ENCODE measurements at regions not wholly inside any gene's neighbourhood (a gene's known extent, or its start where the extent isn't known, plus 50 kb on each side); places are given as distances from the start of the nearest gene placed in this dataset.

DNA sequence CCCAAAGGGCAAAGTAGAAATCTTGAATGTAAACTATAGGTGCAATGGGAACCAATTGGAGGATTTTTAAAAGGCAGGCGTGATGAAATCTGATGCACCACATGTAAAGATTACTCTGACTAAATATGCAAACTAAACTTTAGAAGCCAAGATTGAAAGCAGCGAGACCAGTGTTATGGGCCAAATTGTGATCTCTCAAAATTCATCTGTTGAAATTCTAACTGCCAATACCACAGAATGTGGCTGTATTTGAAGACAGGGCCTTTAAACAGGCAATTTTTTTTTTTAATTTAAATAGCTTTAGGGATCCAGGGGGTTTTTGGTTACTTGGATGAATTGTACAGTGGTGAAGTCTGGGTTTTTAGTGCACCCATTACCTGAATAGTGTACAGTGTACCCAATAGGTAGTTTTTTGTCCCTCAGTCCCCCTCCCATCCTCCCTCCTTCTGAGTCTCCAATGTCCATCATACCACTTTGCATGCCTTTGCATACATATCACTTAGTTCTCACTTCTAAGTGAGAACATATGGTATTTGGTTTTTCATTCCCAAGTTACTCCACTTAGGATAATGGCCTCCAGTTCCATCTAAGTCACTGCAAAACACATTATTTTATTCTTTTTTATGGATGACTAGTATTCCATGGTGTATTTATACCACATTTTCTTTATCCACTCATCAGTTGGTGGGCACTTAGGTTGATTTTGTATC lies 69.7 kb downstream of the DRD1 start:
- no TSS peak for BruUV-seq (replicated peaks)
- ChIA-PET POLR2A (interaction anchor here (0.7 kb wide), 1 partner anchor 1295 kb away, joined by 3 read pairs; no protein-coding TSS in a partner anchor), CTCF (no interaction called here)
- Mint-ChIP-seq H3K4me1 (ENCODE audit: insufficient read depth, unreplicated experiment) (peaks cover 14% of the 10 kb centered on the region), H3K27me3 (ENCODE audit: insufficient read depth, unreplicated experiment) (peaks cover 79% of the 10 kb centered on the region), H3K9me3 (ENCODE audit: unreplicated experiment) (no peaks in the 10 kb centered on the region), H3K27ac (ENCODE audit: low read depth, unreplicated experiment) (no peak overlapping the region), H3K36me3 (ENCODE audit: insufficient read depth, unreplicated experiment) (no peaks in the 10 kb centered on the region), H3K4me3 (ENCODE audit: unreplicated experiment) (no peak overlapping the region)
- intact Hi-C loops (cut with micrococcal nuclease): no loop called here
- DNase-seq (ENCODE audit: unreplicated experiment): no peak
- TF ChIP-seq CTCF (IDR thresholded peaks at IDR 0.05; ENCODE audit: unreplicated experiment): no peak

DNA sequence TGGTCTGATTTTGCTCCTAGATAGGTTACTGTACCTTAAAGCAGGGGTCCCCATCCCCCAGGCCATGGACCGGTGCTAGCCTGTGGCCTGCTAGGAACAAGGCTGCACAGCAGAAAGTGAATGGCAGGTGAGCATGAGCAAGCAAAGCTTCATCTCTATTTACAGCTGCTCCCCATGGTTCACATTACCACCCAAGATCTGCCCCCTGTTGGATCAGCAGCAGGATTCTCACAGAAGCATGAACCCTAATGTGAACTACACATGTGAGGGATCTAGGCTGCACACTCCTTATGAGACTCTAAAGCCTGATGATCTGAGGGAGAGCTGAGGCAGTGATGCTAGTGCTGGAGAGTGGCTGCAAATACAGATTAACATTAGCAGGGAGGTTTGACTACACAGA lies 78.1 kb downstream of the DRD1 start:
- DNase-seq (ENCODE audit: unreplicated experiment): no peak
- Mint-ChIP-seq H3K4me3 (ENCODE audit: unreplicated experiment) (no peak overlapping the region), H3K9me3 (ENCODE audit: unreplicated experiment) (no peaks in the 10 kb centered on the region), H3K4me1 (ENCODE audit: insufficient read depth, unreplicated experiment) (no peaks in the 10 kb centered on the region), H3K27me3 (ENCODE audit: insufficient read depth, unreplicated experiment) (peaks cover 68% of the 10 kb centered on the region), H3K36me3 (ENCODE audit: insufficient read depth, unreplicated experiment) (no peaks in the 10 kb centered on the region), H3K27ac (ENCODE audit: low read depth, unreplicated experiment) (no peak overlapping the region)
- intact Hi-C loops (cut with micrococcal nuclease): no loop called here
- ChIA-PET CTCF (interaction anchor here (0.6 to 1.8 kb wide), 3 partner anchors 11 to 95 kb away, joined by 3 to 5 read pairs (median 5); no protein-coding TSS in a partner anchor), POLR2A (no interaction called here)
- no peak for TF ChIP-seq CTCF (IDR thresholded peaks at IDR 0.05; ENCODE audit: unreplicated experiment)
- no TSS peak for BruUV-seq (replicated peaks)

DNA sequence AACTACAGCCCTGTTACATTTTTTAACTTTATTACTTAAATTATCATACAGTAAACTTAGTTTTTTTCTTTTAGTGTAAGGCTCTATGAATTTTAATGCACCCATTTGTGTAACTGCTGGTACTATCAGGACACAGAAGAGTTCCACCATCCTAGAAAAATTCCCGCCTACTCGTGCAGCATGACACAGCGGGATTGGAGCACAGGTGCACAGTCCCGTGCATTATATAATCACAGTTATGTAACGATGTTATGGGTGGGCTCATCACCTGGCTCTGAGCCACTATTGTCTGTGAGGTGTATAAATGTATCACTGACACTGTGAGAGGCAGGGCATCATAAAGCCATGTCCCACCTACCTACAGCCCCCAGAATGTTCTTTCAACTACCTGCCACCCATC lies 80.7 kb downstream of the DRD1 start:
- no peaks in the 10 kb centered on the region for H3K4me1 Mint-ChIP-seq (ENCODE audit: insufficient read depth, unreplicated experiment)
- DNase-seq (ENCODE audit: unreplicated experiment): no peak
- no peak overlapping the region for H3K4me3 Mint-ChIP-seq (ENCODE audit: unreplicated experiment)
- no TSS peak for BruUV-seq (replicated peaks)
- H3K9me3 Mint-ChIP-seq (ENCODE audit: unreplicated experiment): no peaks in the 10 kb centered on the region
- H3K27ac Mint-ChIP-seq (ENCODE audit: low read depth, unreplicated experiment): no peak overlapping the region
- POLR2A ChIA-PET: no interaction called here
- H3K27me3 Mint-ChIP-seq (ENCODE audit: insufficient read depth, unreplicated experiment): peaks cover 71% of the 10 kb centered on the region
- CTCF ChIA-PET: interaction anchor here (0.6 kb wide), 1 partner anchor 501 kb away, joined by 5 read pairs; no protein-coding TSS in a partner anchor
- no peak for TF ChIP-seq CTCF (IDR thresholded peaks at IDR 0.05; ENCODE audit: unreplicated experiment)
- intact Hi-C loops (cut with micrococcal nuclease): no loop called here
- H3K36me3 Mint-ChIP-seq (ENCODE audit: insufficient read depth, unreplicated experiment): no peaks in the 10 kb centered on the region

DNA sequence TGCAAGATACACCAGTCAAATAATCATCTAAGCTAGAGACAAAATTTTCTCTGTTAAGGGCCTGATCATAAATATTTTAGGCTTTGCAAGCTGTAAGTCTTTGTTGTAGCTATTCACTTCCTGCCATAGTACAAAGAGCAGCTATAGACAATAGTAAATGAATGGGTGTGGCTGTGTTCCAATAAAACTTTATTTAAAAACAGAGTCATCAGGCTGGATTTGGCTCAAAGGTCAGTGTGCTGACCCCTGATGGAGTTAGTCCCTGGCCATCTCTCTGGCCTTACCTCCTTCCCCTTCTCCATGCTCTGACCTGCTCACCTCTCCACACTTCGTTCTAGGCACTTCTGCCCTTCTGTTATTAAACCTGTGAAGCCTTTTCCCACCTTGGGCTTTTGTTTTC lies 86.0 kb downstream of the DRD1 start:
- CTCF ChIA-PET: no interaction called here
- no peak for DNase-seq (ENCODE audit: unreplicated experiment)
- Mint-ChIP-seq H3K4me3 (ENCODE audit: unreplicated experiment) (no peak overlapping the region), H3K4me1 (ENCODE audit: insufficient read depth, unreplicated experiment) (no peaks in the 10 kb centered on the region), H3K36me3 (ENCODE audit: insufficient read depth, unreplicated experiment) (no peaks in the 10 kb centered on the region), H3K27me3 (ENCODE audit: insufficient read depth, unreplicated experiment) (peaks cover 83% of the 10 kb centered on the region), H3K27ac (ENCODE audit: low read depth, unreplicated experiment) (no peak overlapping the region), H3K9me3 (ENCODE audit: unreplicated experiment) (no peaks in the 10 kb centered on the region)
- POLR2A ChIA-PET: interaction anchor here (0.6 kb wide), 1 partner anchor 728 kb away, joined by 4 read pairs; no protein-coding TSS in a partner anchor
- intact Hi-C loops (cut with micrococcal nuclease): no loop called here
- TF ChIP-seq CTCF (IDR thresholded peaks at IDR 0.05; ENCODE audit: unreplicated experiment): no peak
- BruUV-seq (replicated peaks): no TSS peak

Data from MCF 10A (cell line).